HEK293T (cell line): ENCODE measurements at regions not wholly inside any gene's neighbourhood (a gene's known extent, or its start where the extent isn't known, plus 50 kb on each side); places are given as distances from the start of the nearest gene placed in this dataset.

ENCODE experiments used
- CTCF ChIA-PET: fragments of 350-600 bp; formaldehyde crosslinking; extraction: SDS; loops from one replicate; lab custom pipeline; 2021; ENCODE audit warnings: antibody characterized with exemption, inconsistent platforms; lab: Yijun Ruan, JAX
- POLR2A ChIA-PET: fragments of 350-600 bp; formaldehyde crosslinking; extraction: SDS; loops from one replicate; lab custom pipeline; 2020; ENCODE audit warnings: antibody characterized with exemption, inconsistent platforms; lab: Yijun Ruan, JAX
- DNase-seq: peaks from one replicate; pipeline ENCODE4 v3.0.0; 2012; ENCODE audit warnings: mixed read lengths; ENCODE audit errors: extremely low spot score
- ARNT ChIP-seq: fragments of 450-650 bp; IDR thresholded peaks from 2 replicates; pipeline ENCODE4 v1.6.1; 2017; ENCODE audit warnings: mild to moderate bottlenecking
- BHLHE40 ChIP-seq: fragments of 450-650 bp; IDR thresholded peaks from 2 replicates; pipeline ENCODE4 v1.6.1; 2016; ENCODE audit warnings: mild to moderate bottlenecking, moderate library complexity, borderline replicate concordance
- CTBP1 ChIP-seq: fragments of 450-650 bp; IDR thresholded peaks from 2 replicates; pipeline ENCODE4 v1.6.1; 2016; ENCODE audit warnings: borderline replicate concordance
- ELF4 ChIP-seq: fragments of 450-650 bp; IDR thresholded peaks from 2 replicates; pipeline ENCODE4 v1.6.1; 2017; ENCODE audit warnings: antibody characterized with exemption
- FOXA1 ChIP-seq: fragments of 450-650 bp; IDR thresholded peaks from 2 replicates; pipeline ENCODE4 v1.6.1; 2016; ENCODE audit warnings: mild to moderate bottlenecking
- FOXK2 ChIP-seq: fragments of 450-650 bp; IDR thresholded peaks from 2 replicates; pipeline ENCODE4 v1.6.1; 2016; ENCODE audit warnings: mild to moderate bottlenecking
- FOXM1 ChIP-seq: fragments of 450-650 bp; IDR thresholded peaks from 2 replicates; pipeline ENCODE4 v1.6.1; 2017; ENCODE audit warnings: mild to moderate bottlenecking, borderline replicate concordance
- HDGF ChIP-seq: fragments of 450-650 bp; IDR thresholded peaks from 2 replicates; pipeline ENCODE4 v1.6.1; 2017; ENCODE audit warnings: antibody characterized with exemption, borderline replicate concordance
- L3MBTL2 ChIP-seq: fragments of 450-650 bp; conservative IDR thresholded peaks from 2 replicates; pipeline ENCODE4 v1.6.1; 2016; ENCODE audit warnings: mild to moderate bottlenecking
- LEF1 ChIP-seq: fragments of 450-650 bp; IDR thresholded peaks from 2 replicates; pipeline ENCODE4 v1.6.1; 2017; ENCODE audit warnings: mild to moderate bottlenecking, borderline replicate concordance
- NFRKB ChIP-seq: fragments of 450-650 bp; IDR thresholded peaks from 2 replicates; pipeline ENCODE4 v1.6.1; 2016; ENCODE audit warnings: mild to moderate bottlenecking, moderate library complexity
- PKNOX1 ChIP-seq: fragments of 450-650 bp; IDR thresholded peaks from 2 replicates; pipeline ENCODE4 v1.6.1; 2016
- SP1 ChIP-seq: fragments of 450-650 bp; IDR thresholded peaks from 2 replicates; pipeline ENCODE4 v1.6.1; 2017
- SUZ12 ChIP-seq: fragments of 450-650 bp; IDR thresholded peaks from 2 replicates; pipeline ENCODE4 v1.6.1; 2016; ENCODE audit warnings: mild to moderate bottlenecking
- TARDBP ChIP-seq: fragments of 450-650 bp; IDR thresholded peaks from 2 replicates; pipeline ENCODE4 v1.6.1; 2016
- ZNF384 ChIP-seq: fragments of 450-650 bp; IDR thresholded peaks from 2 replicates; pipeline ENCODE4 v1.6.1; 2016

GRCh38 chr12:92334552-92334951, 188.9 kb upstream of the BTG1 start:
- ChIA-PET CTCF (no interaction called here), POLR2A (interaction anchor here (1.3 kb wide), 1 partner anchor 189 kb away, joined by 7 read pairs; the partner anchor contains the start of gene BTG1)
- no peak for TF ChIP-seq LEF1
- TF ChIP-seq ARNT, result no peak
- TF ChIP-seq FOXM1, result no peak
- TF ChIP-seq SUZ12, result no peak
- TF ChIP-seq PKNOX1, result no peak
- TF ChIP-seq SP1, result no peak
- no peak for TF ChIP-seq HDGF
- no peak for TF ChIP-seq L3MBTL2
- DNase-seq, result no peak

- ChIA-PET POLR2A (no interaction called here), CTCF (no interaction called here)
- TF ChIP-seq CTBP1, result no peak
- TF ChIP-seq SUZ12, result no peak
- TF ChIP-seq HDGF, result no peak
- no peak for TF ChIP-seq PKNOX1
- TF ChIP-seq TARDBP, result no peak
- no peak for TF ChIP-seq ARNT
- no peak for TF ChIP-seq FOXM1
- TF ChIP-seq BHLHE40, result no peak
- no peak for TF ChIP-seq ELF4
- no peak for DNase-seq
These were observed 186.9 kb upstream of the BTG1 start for GRCh38 chr12:92332552-92332951.

- ChIA-PET POLR2A (no interaction called here), CTCF (no interaction called here)
These were observed 185.7 kb upstream of the BTG1 start for GRCh38 chr12:92331383-92331782.

GRCh38 chr12:92330654-92331053, 185.0 kb upstream of the BTG1 start:
- CTCF ChIA-PET, result no interaction called here
- DNase-seq, result no peak
- POLR2A ChIA-PET, result no interaction called here
- TF ChIP-seq CTBP1 (no peak), ARNT (no peak), LEF1 (no peak), BHLHE40 (no peak), ELF4 (no peak), TARDBP (no peak), SUZ12 (no peak), SP1 (no peak), FOXA1 (no peak), ZNF384 (no peak), NFRKB (no peak), L3MBTL2 (no peak), PKNOX1 (no peak)

More at GRCh38 chr12:92331383-92331782, 185.7 kb upstream of the BTG1 start:
- TF ChIP-seq TARDBP, result no peak
- TF ChIP-seq SUZ12, result no peak
- no peak for TF ChIP-seq L3MBTL2
- TF ChIP-seq FOXK2, result no peak
- no peak for TF ChIP-seq PKNOX1
- no peak for TF ChIP-seq ARNT
- TF ChIP-seq ZNF384, result no peak
- no peak for TF ChIP-seq NFRKB
- no peak for TF ChIP-seq BHLHE40
- TF ChIP-seq FOXM1, result no peak
- TF ChIP-seq FOXA1, result no peak
- no peak for TF ChIP-seq HDGF
- no peak for TF ChIP-seq CTBP1
- TF ChIP-seq SP1, result no peak
- TF ChIP-seq LEF1, result no peak
- no peak for TF ChIP-seq ELF4
- no peak for DNase-seq

GRCh38 chr12:92326877-92327276, 181.2 kb upstream of the BTG1 start:
- CTCF ChIA-PET, result no interaction called here
- DNase-seq, result no peak
- TF ChIP-seq L3MBTL2, result no peak
- no peak for TF ChIP-seq LEF1
- TF ChIP-seq TARDBP, result no peak
- TF ChIP-seq FOXM1, result no peak
- POLR2A ChIA-PET, result no interaction called here

- DNase-seq, result no peak
- POLR2A ChIA-PET, result no interaction called here
- TF ChIP-seq L3MBTL2 (no peak), ARNT (no peak), HDGF (no peak), SUZ12 (no peak), ZNF384 (no peak), NFRKB (no peak), PKNOX1 (no peak), SP1 (no peak), LEF1 (no peak), ELF4 (no peak), TARDBP (no peak)
- CTCF ChIA-PET, result no interaction called here
These were observed 179.3 kb upstream of the BTG1 start for GRCh38 chr12:92324849-92325500.
